ENCODE measurements at regions not wholly inside any gene's neighbourhood (a gene's known extent, or its start where the extent isn't known, plus 50 kb on each side); places are given as distances from the start of the nearest gene placed in this dataset.

GRCh38 chr10:120727001-120727400, 124.2 kb upstream of the WDR11 start:
- DNase-seq (ENCODE audit: low spot score) (no peak), ATAC-seq (ENCODE audit: low FRiP score) (no peak)
- no peak for TF ChIP-seq CTCF (IDR thresholded peaks at IDR 0.05)

- ATAC-seq (ENCODE audit: low FRiP score) (no peak), DNase-seq (ENCODE audit: low spot score) (no peak)
- no peak for TF ChIP-seq CTCF (IDR thresholded peaks at IDR 0.05)
These were observed 121.6 kb upstream of the WDR11 start for GRCh38 chr10:120729547-120729946.

- DNase-seq (ENCODE audit: low spot score), result no peak
- no peak for TF ChIP-seq CTCF (IDR thresholded peaks at IDR 0.05)
- ATAC-seq (ENCODE audit: low FRiP score), result no peak
These were observed 119.1 kb upstream of the WDR11 start for GRCh38 chr10:120732067-120732466.

GRCh38 chr10:120732643-120733313, 118.4 kb upstream of the WDR11 start:
- DNase-seq (ENCODE audit: low spot score) (no peak), ATAC-seq (ENCODE audit: low FRiP score) (no peak)
- no peak for TF ChIP-seq CTCF (IDR thresholded peaks at IDR 0.05)

GRCh38 chr10:120734483-120735078, 116.6 kb upstream of the WDR11 start:
- TF ChIP-seq CTCF (IDR thresholded peaks at IDR 0.05), result no peak
- no peak for DNase-seq (ENCODE audit: low spot score)
- no peak for ATAC-seq (ENCODE audit: low FRiP score)

- no peak for TF ChIP-seq CTCF (IDR thresholded peaks at IDR 0.05)
- ATAC-seq (ENCODE audit: low FRiP score), result no peak
- no peak for DNase-seq (ENCODE audit: low spot score)
These were observed 115.8 kb upstream of the WDR11 start for GRCh38 chr10:120735315-120735714.

- peak in 1 of 3 donors; percentile 11 for TF ChIP-seq CTCF (IDR thresholded peaks at IDR 0.05)
- DNase-seq (ENCODE audit: low spot score) (no peak), ATAC-seq (ENCODE audit: low FRiP score) (no peak)
These were observed 115.3 kb upstream of the WDR11 start for GRCh38 chr10:120735773-120736371.
